ENCODE measurements at regions not wholly inside any gene's neighbourhood (a gene's known extent, or its start where the extent isn't known, plus 50 kb on each side); places are given as distances from the start of the nearest gene placed in this dataset.

DNA sequence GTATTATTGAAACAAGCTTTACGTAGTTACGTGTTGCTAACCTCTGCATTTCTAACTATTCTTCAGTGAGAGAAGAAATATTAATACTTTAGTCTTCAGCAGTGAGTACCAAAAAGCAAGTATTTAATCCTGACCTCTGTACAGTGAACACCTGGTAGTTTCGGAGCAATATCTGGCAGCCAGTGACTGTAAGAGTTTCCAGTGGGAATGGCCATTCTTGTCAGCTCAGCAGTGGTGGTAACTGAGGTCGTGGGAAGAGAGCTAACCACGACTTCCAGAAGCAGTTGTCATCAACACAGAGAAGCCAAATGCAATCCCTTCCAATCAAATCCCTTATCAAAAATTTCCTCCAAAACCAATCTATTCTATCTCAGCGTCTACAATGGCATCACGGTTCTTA is 1500.2 kb upstream of the FLRT2 start:
- Histone ChIP-seq H4K20me1 (replicated peaks; ENCODE audit: insufficient read depth) (no peaks in the 10 kb centered on the region), H3K4me1 (ENCODE audit: insufficient read depth) (no peaks in the 10 kb centered on the region), H3F3A (replicated peaks; ENCODE audit: low read depth) (no peaks in the 10 kb centered on the region), H3K4me2 (no peak overlapping the region), H3K27me3 (ENCODE audit: insufficient read depth) (no peaks in the 10 kb centered on the region), H3K4me3 (no peak overlapping the region), H3K79me2 (replicated peaks; ENCODE audit: insufficient read depth) (no peaks in the 10 kb centered on the region), H3K36me3 (ENCODE audit: insufficient read depth) (no peaks in the 10 kb centered on the region), H3K9me2 (ENCODE audit: insufficient read depth) (0 out of 2 replicates have a peak, but pooled peaks cover 6% of the 10 kb centered on the region), H3K27ac (ENCODE audit: low read depth) (no peak overlapping the region), H2AFZ (no peak overlapping the region)
- Mint-ChIP-seq H3K27ac (no peak overlapping the region), H3K4me3 (no peak overlapping the region), H3K9me3 (no peaks in the 10 kb centered on the region), H3K36me3 (ENCODE audit: low read depth) (no peaks in the 10 kb centered on the region), H3K4me1 (no peaks in the 10 kb centered on the region), H3K27me3 (ENCODE audit: insufficient read depth, low read depth, poor library complexity) (no peaks in the 10 kb centered on the region)
- no peak for ATAC-seq
- no peak for DNase-seq (ENCODE audit: low spot score)
- TF ChIP-seq, protein P1, sequence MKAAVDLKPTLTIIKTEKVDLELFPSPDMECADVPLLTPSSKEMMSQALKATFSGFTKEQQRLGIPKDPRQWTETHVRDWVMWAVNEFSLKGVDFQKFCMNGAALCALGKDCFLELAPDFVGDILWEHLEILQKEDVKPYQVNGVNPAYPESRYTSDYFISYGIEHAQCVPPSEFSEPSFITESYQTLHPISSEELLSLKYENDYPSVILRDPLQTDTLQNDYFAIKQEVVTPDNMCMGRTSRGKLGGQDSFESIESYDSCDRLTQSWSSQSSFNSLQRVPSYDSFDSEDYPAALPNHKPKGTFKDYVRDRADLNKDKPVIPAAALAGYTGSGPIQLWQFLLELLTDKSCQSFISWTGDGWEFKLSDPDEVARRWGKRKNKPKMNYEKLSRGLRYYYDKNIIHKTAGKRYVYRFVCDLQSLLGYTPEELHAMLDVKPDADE (IDR thresholded peaks at IDR 0.05): no peak
- TF ChIP-seq JUNB (IDR thresholded peaks at IDR 0.05; ENCODE audit: unreplicated experiment) (no peak), EZH2 (IDR thresholded peaks at IDR 0.05; ENCODE audit: low read depth, unreplicated experiment) (no peak), ZNF114 (CRISPR knock-in tag; IDR thresholded peaks at IDR 0.05) (no peak), ZNF331 (CRISPR knock-in tag; IDR thresholded peaks at IDR 0.05; ENCODE audit: low read depth) (no peak)

DNA sequence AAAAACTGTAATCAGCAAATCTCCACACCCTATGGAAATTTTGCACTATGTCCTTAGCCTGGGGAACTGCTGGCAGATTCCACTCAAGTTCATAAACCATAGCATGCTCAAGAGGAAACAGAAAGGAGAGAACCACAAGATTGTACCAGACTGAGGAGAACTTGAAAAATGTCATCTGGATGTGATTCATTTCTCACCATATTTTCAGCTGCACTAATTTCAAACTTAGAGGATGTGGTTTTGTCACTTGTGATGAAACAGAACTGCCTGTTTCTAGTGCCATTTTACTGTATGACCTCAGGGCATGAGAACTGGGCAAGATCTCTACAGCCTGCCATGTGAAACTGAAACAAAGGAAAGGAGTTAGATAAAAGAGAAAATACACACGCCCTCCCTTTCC is 1493.1 kb upstream of the FLRT2 start:
- Histone ChIP-seq H3K27me3 (ENCODE audit: insufficient read depth) (no peaks in the 10 kb centered on the region), H3K4me3 (no peak overlapping the region), H3K79me2 (replicated peaks; ENCODE audit: insufficient read depth) (no peaks in the 10 kb centered on the region), H3K36me3 (ENCODE audit: insufficient read depth) (no peaks in the 10 kb centered on the region), H2AFZ (peak overlapping the region; percentile 75; the same call in 1 of the 2 replicates), H3K4me2 (no peak overlapping the region), H4K20me1 (replicated peaks; ENCODE audit: insufficient read depth) (no peaks in the 10 kb centered on the region), H3K4me1 (ENCODE audit: insufficient read depth) (0 out of 2 replicates have a peak, but pooled peaks cover under 1% of the 10 kb centered on the region), H3K27ac (ENCODE audit: low read depth) (no peak overlapping the region), H3F3A (replicated peaks; ENCODE audit: low read depth) (no peaks in the 10 kb centered on the region), H3K9me2 (ENCODE audit: insufficient read depth) (no peaks in the 10 kb centered on the region)
- TF ChIP-seq CREB1 (CRISPR knock-in tag; IDR thresholded peaks at IDR 0.05; ENCODE audit: low read depth) (no peak), ZNF114 (CRISPR knock-in tag; IDR thresholded peaks at IDR 0.05) (no peak), POLR2AphosphoS5 (IDR thresholded peaks at IDR 0.05; ENCODE audit: low read depth) (no peak)
- TF ChIP-seq, protein P2, sequence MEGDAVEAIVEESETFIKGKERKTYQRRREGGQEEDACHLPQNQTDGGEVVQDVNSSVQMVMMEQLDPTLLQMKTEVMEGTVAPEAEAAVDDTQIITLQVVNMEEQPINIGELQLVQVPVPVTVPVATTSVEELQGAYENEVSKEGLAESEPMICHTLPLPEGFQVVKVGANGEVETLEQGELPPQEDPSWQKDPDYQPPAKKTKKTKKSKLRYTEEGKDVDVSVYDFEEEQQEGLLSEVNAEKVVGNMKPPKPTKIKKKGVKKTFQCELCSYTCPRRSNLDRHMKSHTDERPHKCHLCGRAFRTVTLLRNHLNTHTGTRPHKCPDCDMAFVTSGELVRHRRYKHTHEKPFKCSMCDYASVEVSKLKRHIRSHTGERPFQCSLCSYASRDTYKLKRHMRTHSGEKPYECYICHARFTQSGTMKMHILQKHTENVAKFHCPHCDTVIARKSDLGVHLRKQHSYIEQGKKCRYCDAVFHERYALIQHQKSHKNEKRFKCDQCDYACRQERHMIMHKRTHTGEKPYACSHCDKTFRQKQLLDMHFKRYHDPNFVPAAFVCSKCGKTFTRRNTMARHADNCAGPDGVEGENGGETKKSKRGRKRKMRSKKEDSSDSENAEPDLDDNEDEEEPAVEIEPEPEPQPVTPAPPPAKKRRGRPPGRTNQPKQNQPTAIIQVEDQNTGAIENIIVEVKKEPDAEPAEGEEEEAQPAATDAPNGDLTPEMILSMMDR (conservative IDR thresholded peaks at IDR 0.05; ENCODE audit: low read depth in 2 of 2): no peak
- TF ChIP-seq, protein P3, sequence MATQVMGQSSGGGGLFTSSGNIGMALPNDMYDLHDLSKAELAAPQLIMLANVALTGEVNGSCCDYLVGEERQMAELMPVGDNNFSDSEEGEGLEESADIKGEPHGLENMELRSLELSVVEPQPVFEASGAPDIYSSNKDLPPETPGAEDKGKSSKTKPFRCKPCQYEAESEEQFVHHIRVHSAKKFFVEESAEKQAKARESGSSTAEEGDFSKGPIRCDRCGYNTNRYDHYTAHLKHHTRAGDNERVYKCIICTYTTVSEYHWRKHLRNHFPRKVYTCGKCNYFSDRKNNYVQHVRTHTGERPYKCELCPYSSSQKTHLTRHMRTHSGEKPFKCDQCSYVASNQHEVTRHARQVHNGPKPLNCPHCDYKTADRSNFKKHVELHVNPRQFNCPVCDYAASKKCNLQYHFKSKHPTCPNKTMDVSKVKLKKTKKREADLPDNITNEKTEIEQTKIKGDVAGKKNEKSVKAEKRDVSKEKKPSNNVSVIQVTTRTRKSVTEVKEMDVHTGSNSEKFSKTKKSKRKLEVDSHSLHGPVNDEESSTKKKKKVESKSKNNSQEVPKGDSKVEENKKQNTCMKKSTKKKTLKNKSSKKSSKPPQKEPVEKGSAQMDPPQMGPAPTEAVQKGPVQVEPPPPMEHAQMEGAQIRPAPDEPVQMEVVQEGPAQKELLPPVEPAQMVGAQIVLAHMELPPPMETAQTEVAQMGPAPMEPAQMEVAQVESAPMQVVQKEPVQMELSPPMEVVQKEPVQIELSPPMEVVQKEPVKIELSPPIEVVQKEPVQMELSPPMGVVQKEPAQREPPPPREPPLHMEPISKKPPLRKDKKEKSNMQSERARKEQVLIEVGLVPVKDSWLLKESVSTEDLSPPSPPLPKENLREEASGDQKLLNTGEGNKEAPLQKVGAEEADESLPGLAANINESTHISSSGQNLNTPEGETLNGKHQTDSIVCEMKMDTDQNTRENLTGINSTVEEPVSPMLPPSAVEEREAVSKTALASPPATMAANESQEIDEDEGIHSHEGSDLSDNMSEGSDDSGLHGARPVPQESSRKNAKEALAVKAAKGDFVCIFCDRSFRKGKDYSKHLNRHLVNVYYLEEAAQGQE (IDR thresholded peaks at IDR 0.05; ENCODE audit: unreplicated experiment): no peak
- no peak for DNase-seq (ENCODE audit: low spot score)
- Mint-ChIP-seq H3K36me3 (ENCODE audit: low read depth) (no peaks in the 10 kb centered on the region), H3K27me3 (ENCODE audit: insufficient read depth, low read depth, poor library complexity) (no peaks in the 10 kb centered on the region), H3K4me3 (no peak overlapping the region), H3K9me3 (no peaks in the 10 kb centered on the region), H3K27ac (no peak overlapping the region), H3K4me1 (no peaks in the 10 kb centered on the region; the same call in 2 of the 3 replicates)
- no peak for ATAC-seq

Data from GM23338 (cell line).